ENCODE measurements at regions not wholly inside any gene's neighbourhood (a gene's known extent, or its start where the extent isn't known, plus 50 kb on each side); places are given as distances from the start of the nearest gene placed in this dataset.

DNA sequence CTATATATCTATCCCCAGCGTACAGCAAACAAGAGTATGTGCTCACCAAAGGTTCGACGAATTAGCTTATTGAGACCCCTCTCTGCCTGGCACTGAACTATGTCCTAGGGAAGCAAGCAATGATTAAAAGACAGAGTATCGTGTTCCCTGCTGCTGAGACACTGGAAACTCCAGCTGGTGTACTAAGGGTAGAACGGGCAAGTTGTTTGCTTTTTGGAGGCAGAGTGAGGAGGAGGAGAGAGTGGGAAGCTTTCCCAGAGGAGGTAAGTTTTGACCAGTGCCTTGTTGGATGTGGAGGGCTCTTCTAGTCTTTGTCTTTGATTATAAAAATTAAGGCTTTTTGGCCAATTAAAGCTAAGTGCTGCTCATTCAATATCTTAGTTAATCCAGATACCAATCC lies 61.7 kb downstream of the PJA1 start:
- no peak for TF ChIP-seq EZH2 (IDR thresholded peaks at IDR 0.05; ENCODE audit: low read length, missing control alignments)
- TF ChIP-seq, protein P1, sequence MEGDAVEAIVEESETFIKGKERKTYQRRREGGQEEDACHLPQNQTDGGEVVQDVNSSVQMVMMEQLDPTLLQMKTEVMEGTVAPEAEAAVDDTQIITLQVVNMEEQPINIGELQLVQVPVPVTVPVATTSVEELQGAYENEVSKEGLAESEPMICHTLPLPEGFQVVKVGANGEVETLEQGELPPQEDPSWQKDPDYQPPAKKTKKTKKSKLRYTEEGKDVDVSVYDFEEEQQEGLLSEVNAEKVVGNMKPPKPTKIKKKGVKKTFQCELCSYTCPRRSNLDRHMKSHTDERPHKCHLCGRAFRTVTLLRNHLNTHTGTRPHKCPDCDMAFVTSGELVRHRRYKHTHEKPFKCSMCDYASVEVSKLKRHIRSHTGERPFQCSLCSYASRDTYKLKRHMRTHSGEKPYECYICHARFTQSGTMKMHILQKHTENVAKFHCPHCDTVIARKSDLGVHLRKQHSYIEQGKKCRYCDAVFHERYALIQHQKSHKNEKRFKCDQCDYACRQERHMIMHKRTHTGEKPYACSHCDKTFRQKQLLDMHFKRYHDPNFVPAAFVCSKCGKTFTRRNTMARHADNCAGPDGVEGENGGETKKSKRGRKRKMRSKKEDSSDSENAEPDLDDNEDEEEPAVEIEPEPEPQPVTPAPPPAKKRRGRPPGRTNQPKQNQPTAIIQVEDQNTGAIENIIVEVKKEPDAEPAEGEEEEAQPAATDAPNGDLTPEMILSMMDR (conservative IDR thresholded peaks at IDR 0.05 in 1 of 2, IDR thresholded peaks at IDR 0.05 in 1 of 2; ENCODE audit: low read depth in 1 of 2, low read length in 2 of 2), result no peak

GRCh38 chrX:69102612-69103194 lies 62.5 kb downstream of the PJA1 start:
- no peaks in the 10 kb centered on the region for H3K27me3 ChIP-seq (ENCODE audit: control insufficient read depth, insufficient read depth, low read length)
- no peaks in the 10 kb centered on the region for H3K9me3 ChIP-seq (ENCODE audit: control insufficient read depth, insufficient read depth, low read depth, low read length)
- H2AFZ ChIP-seq (ENCODE audit: low read length), result no peak overlapping the region
- H3K4me2 ChIP-seq (ENCODE audit: extremely low read depth, insufficient read depth, low read length), result no peak overlapping the region
- no peaks in the 10 kb centered on the region for H3K36me3 ChIP-seq (ENCODE audit: control insufficient read depth, insufficient read depth, low read length)
- H3K79me2 ChIP-seq (ENCODE audit: control insufficient read depth, insufficient read depth, low read length), result no peaks in the 10 kb centered on the region
- TF ChIP-seq EZH2 (IDR thresholded peaks at IDR 0.05; ENCODE audit: low read length, missing control alignments), result no peak
- TF ChIP-seq, protein P1 (conservative IDR thresholded peaks at IDR 0.05 in 1 of 2, IDR thresholded peaks at IDR 0.05 in 1 of 2; ENCODE audit: low read depth in 1 of 2, low read length in 2 of 2), result no peak
- H4K20me1 ChIP-seq (ENCODE audit: control insufficient read depth, extremely low read depth, insufficient read depth, low read length), result no peaks in the 10 kb centered on the region
- H3K9ac ChIP-seq (ENCODE audit: insufficient read depth, low read length), result no peak overlapping the region
- no peak overlapping the region for H3K27ac ChIP-seq (ENCODE audit: insufficient read depth, low read length)
- H3K4me1 ChIP-seq (ENCODE audit: control insufficient read depth, extremely low read depth, insufficient read depth, low read length), result no peaks in the 10 kb centered on the region
- DNase-seq (ENCODE audit: low read depth in 2 of 2), result no peak
- H3K4me3 ChIP-seq (replicated peaks in 1 of 4; ENCODE audit: control extremely low read depth in 1 of 4, insufficient read depth in 1 of 4, low read depth in 3 of 4, low read length in 4 of 4), result no peak overlapping the region

More for the DNA sequence above, 61.7 kb downstream of the PJA1 start:
- Histone ChIP-seq H3K27ac (ENCODE audit: insufficient read depth, low read length) (no peak overlapping the region), H3K4me1 (ENCODE audit: control insufficient read depth, extremely low read depth, insufficient read depth, low read length) (no peaks in the 10 kb centered on the region), H3K4me2 (ENCODE audit: extremely low read depth, insufficient read depth, low read length) (no peak overlapping the region), H3K9ac (ENCODE audit: insufficient read depth, low read length) (no peak overlapping the region), H3K79me2 (ENCODE audit: control insufficient read depth, insufficient read depth, low read length) (no peaks in the 10 kb centered on the region), H3K36me3 (ENCODE audit: control insufficient read depth, insufficient read depth, low read length) (no peaks in the 10 kb centered on the region), H3K9me3 (ENCODE audit: control insufficient read depth, insufficient read depth, low read depth, low read length) (no peaks in the 10 kb centered on the region), H4K20me1 (ENCODE audit: control insufficient read depth, extremely low read depth, insufficient read depth, low read length) (no peaks in the 10 kb centered on the region), H2AFZ (ENCODE audit: low read length) (no peak overlapping the region), H3K4me3 (replicated peaks in 1 of 4; ENCODE audit: control extremely low read depth in 1 of 4, insufficient read depth in 1 of 4, low read depth in 3 of 4, low read length in 4 of 4) (no peak overlapping the region), H3K27me3 (ENCODE audit: control insufficient read depth, insufficient read depth, low read length) (no peaks in the 10 kb centered on the region)
- no peak for DNase-seq (ENCODE audit: low read depth in 2 of 2)

DNA sequence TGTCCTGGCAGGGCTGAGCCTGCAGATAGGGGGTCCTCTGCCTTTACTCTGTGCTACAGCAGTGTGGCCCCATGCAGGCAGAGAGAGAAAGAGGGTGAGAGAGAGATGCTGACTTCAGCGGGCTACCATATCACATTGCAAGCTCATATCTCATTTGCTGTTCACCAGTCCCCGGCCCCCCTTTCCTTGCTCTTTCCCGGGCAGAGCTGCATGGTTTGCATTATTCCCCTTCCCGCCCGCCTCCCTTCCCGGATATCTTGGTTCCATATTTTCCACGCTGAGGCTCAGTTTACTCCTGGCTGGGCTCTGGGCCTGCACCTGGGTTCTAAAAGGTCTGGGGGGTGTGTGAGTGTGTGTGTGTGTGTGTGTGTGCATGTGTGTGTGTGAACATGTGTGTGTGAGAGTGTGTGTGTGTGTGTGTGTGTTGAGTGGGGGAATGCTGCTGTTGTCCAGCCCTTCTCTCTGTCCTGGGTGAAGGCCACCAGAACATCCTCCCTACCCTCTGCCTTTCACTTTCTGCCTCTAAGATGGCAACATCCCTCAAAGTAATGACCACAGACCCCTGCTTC lies 63.5 kb downstream of the PJA1 start:
- Histone ChIP-seq H3K79me2 (ENCODE audit: control insufficient read depth, insufficient read depth, low read length) (no peaks in the 10 kb centered on the region), H3K27ac (ENCODE audit: insufficient read depth, low read length) (no peak overlapping the region), H3K4me3 (replicated peaks in 1 of 4; ENCODE audit: control extremely low read depth in 1 of 4, insufficient read depth in 1 of 4, low read depth in 3 of 4, low read length in 4 of 4) (no peak overlapping the region), H4K20me1 (ENCODE audit: control insufficient read depth, extremely low read depth, insufficient read depth, low read length) (no peaks in the 10 kb centered on the region), H3K4me1 (ENCODE audit: control insufficient read depth, extremely low read depth, insufficient read depth, low read length) (no peaks in the 10 kb centered on the region), H2AFZ (ENCODE audit: low read length) (no peak overlapping the region), H3K36me3 (ENCODE audit: control insufficient read depth, insufficient read depth, low read length) (no peaks in the 10 kb centered on the region), H3K27me3 (ENCODE audit: control insufficient read depth, insufficient read depth, low read length) (no peaks in the 10 kb centered on the region), H3K4me2 (ENCODE audit: extremely low read depth, insufficient read depth, low read length) (no peak overlapping the region), H3K9ac (ENCODE audit: insufficient read depth, low read length) (no peak overlapping the region), H3K9me3 (ENCODE audit: control insufficient read depth, insufficient read depth, low read depth, low read length) (no peaks in the 10 kb centered on the region)
- TF ChIP-seq, protein P1 (conservative IDR thresholded peaks at IDR 0.05 in 1 of 2, IDR thresholded peaks at IDR 0.05 in 1 of 2; ENCODE audit: low read depth in 1 of 2, low read length in 2 of 2), result no peak
- TF ChIP-seq EZH2 (IDR thresholded peaks at IDR 0.05; ENCODE audit: low read length, missing control alignments), result no peak
- no peak for DNase-seq (ENCODE audit: low read depth in 2 of 2)
